IMR-90 (cell line): ENCODE measurements at regions not wholly inside any gene's neighbourhood (a gene's known extent, or its start where the extent isn't known, plus 50 kb on each side); places are given as distances from the start of the nearest gene placed in this dataset.

Experiments used
- ATAC-seq: fragments of 200-7000 bp; cut with Tn5 transposase; 2 replicates; pipeline ENCODE4 v1.9.1; 2020; ENCODE audit warnings: low read depth, mild to moderate bottlenecking, moderate library complexity
- BruUV-seq: library from RNA; stranded (reverse); fragments of 400-500 nt; replicated peaks from 2 replicates; lab custom pipeline; 2021; lab: Mats Ljungman, UMichigan
- CTCF ChIA-PET: fragments of 300-600 bp; formaldehyde crosslinking; extraction: SDS; loops from one replicate; lab custom pipeline; 2021; ENCODE audit warnings: antibody characterized with exemption; lab: Yijun Ruan, JAX
- POLR2A ChIA-PET: fragments of 300-600 bp; sonication (Branson Sonifier 250); formaldehyde crosslinking; loops from one replicate; lab custom pipeline; 2022; ENCODE audit warnings: antibody characterized with exemption; ENCODE audit not compliant: unreplicated experiment; lab: Charles Lee
- DNase-seq: peaks from one replicate; pipeline ENCODE4 v3.0.0; 2013
- H2AFZ ChIP-seq: replicated peaks from 2 replicates; pipeline ENCODE3; 2013; ENCODE audit warnings: low read length, mild to moderate bottlenecking; ENCODE audit not compliant: poor library complexity
- H2AK5ac ChIP-seq: 2 replicates; pipeline ENCODE4 v1.6.1; 2013; ENCODE audit warnings: low read depth, low read length, inconsistent platforms
- H2AK9ac ChIP-seq: replicated peaks from 2 replicates; pipeline ENCODE3; 2013; ENCODE audit warnings: mild to moderate bottlenecking, low read depth, low read length, moderate library complexity; ENCODE audit not compliant: poor library complexity
- H2BK120ac ChIP-seq: 2 replicates; pipeline ENCODE4 v1.6.1; 2013; ENCODE audit warnings: low read depth, low read length, inconsistent platforms
- H2BK15ac ChIP-seq: 3 replicates; pipeline ENCODE4 v1.6.1; 2013; ENCODE audit warnings: low read depth, low read length, inconsistent platforms
- H2BK20ac ChIP-seq: 2 replicates; pipeline ENCODE4 v1.6.1; 2013; ENCODE audit warnings: low read depth, mild to moderate bottlenecking, inconsistent platforms, low read length, moderate library complexity
- H2BK5ac ChIP-seq: 2 replicates; pipeline ENCODE4 v1.6.1; 2013; ENCODE audit warnings: mild to moderate bottlenecking, low read depth, low read length, inconsistent platforms; ENCODE audit not compliant: poor library complexity, severe bottlenecking
- H3K14ac ChIP-seq: replicated peaks from 2 replicates; pipeline ENCODE4 v1.6.1; 2013; ENCODE audit warnings: low read depth, low read length, inconsistent platforms
- H3K18ac ChIP-seq: 2 replicates; pipeline ENCODE4 v1.6.1; 2013; ENCODE audit warnings: low read depth, low read length, control low read depth
- H3K23ac ChIP-seq: 2 replicates; pipeline ENCODE4 v1.6.1; 2013; ENCODE audit warnings: low read depth, low read length, inconsistent platforms
- H3K27ac ChIP-seq: 2 replicates; pipeline ENCODE4 v1.5.1; 2013; ENCODE audit warnings: mild to moderate bottlenecking, control low read depth, low read length; ENCODE audit not compliant: insufficient read depth
- H3K27me3 ChIP-seq: 2 replicates; pipeline ENCODE4 v1.6.1; 2013; ENCODE audit warnings: low read length; ENCODE audit not compliant: control insufficient read depth, insufficient read depth
- H3K36me3 ChIP-seq: 2 replicates; pipeline ENCODE4 v1.6.1; 2013; ENCODE audit warnings: low read length, mixed read lengths; ENCODE audit not compliant: control insufficient read depth, insufficient read depth
- H3K4ac ChIP-seq: 2 replicates; pipeline ENCODE4 v1.6.1; 2013; ENCODE audit warnings: low read depth, low read length, inconsistent platforms
- H3K4me1 ChIP-seq: 2 replicates; pipeline ENCODE4 v1.6.1; 2013; ENCODE audit warnings: low read length, mixed read lengths; ENCODE audit not compliant: control insufficient read depth, insufficient read depth
- H3K4me2 ChIP-seq: 2 replicates; pipeline ENCODE4 v1.6.1; 2013; ENCODE audit warnings: low read depth, mild to moderate bottlenecking, control low read depth, low read length, moderate library complexity
- H3K4me3 ChIP-seq: 2 replicates; pipeline ENCODE4 v1.5.1; 2013; ENCODE audit warnings: low read depth, mild to moderate bottlenecking, control low read depth, low read length, moderate library complexity; ENCODE audit not compliant: insufficient read depth
- H3K56ac ChIP-seq: 2 replicates; pipeline ENCODE4 v1.6.1; 2013; ENCODE audit warnings: low read length, inconsistent platforms; ENCODE audit not compliant: insufficient read depth; ENCODE audit errors: extremely low read depth
- H3K79me1 ChIP-seq, 2 experiments: 2 replicates each; pipeline ENCODE4 v1.6.1; 2013; ENCODE audit warnings: low read length in 2 of 2, inconsistent platforms in 1 of 2, low read depth in 1 of 2
- H3K9ac ChIP-seq: 2 replicates; pipeline ENCODE4 v1.6.1; 2013; ENCODE audit warnings: low read depth, low read length, control low read depth
- H3K9me1 ChIP-seq: 2 replicates; pipeline ENCODE4 v1.6.1; 2013; ENCODE audit warnings: low read length, inconsistent platforms; ENCODE audit not compliant: insufficient read depth
- H3K9me3 ChIP-seq: 2 replicates; pipeline ENCODE4 v1.6.1; 2013; ENCODE audit warnings: low read length; ENCODE audit not compliant: control insufficient read depth, insufficient read depth
- H4K20me1 ChIP-seq: 2 replicates; pipeline ENCODE4 v1.6.1; 2013; ENCODE audit warnings: low read length, inconsistent platforms; ENCODE audit not compliant: insufficient read depth
- H4K5ac ChIP-seq: 2 replicates; pipeline ENCODE4 v1.6.1; 2013; ENCODE audit warnings: mild to moderate bottlenecking, low read depth, low read length, control low read depth
- H4K8ac ChIP-seq, 2 experiments: 2 replicates each; pipeline ENCODE4 v1.6.1; 2013; ENCODE audit warnings: low read depth in 2 of 2, low read length in 2 of 2, control low read depth in 1 of 2, inconsistent platforms in 1 of 2
- H4K91ac ChIP-seq: 2 replicates; pipeline ENCODE4 v1.6.1; 2013; ENCODE audit warnings: low read depth, low read length, inconsistent platforms; ENCODE audit not compliant: insufficient read depth
- BHLHE40 ChIP-seq: fragments of 150-350 bp; IDR thresholded peaks from 2 replicates; pipeline ENCODE4 v1.6.1; 2016; ENCODE audit warnings: mild to moderate bottlenecking, low read depth, low read length
- CHD1 ChIP-seq: IDR thresholded peaks from 2 replicates; pipeline ENCODE4 v1.6.1; 2012; ENCODE audit warnings: low read depth, low read length, improper control_type of control experiment
- FOS ChIP-seq: fragments of 150-350 bp; IDR thresholded peaks from 2 replicates; pipeline ENCODE4 v1.6.1; 2016; ENCODE audit warnings: low read depth, low read length
- MAFK ChIP-seq: IDR thresholded peaks from 2 replicates; pipeline ENCODE4 v1.6.1; 2012; ENCODE audit warnings: low read depth, low read length, improper control_type of control experiment
- MAZ ChIP-seq: IDR thresholded peaks from 2 replicates; pipeline ENCODE4 v1.6.1; 2012; ENCODE audit warnings: low read depth, mild to moderate bottlenecking, low read length, improper control_type of control experiment, moderate library complexity, borderline replicate concordance
- MXI1 ChIP-seq: IDR thresholded peaks from 2 replicates; pipeline ENCODE4 v1.6.1; 2012; ENCODE audit warnings: low read depth, mild to moderate bottlenecking, low read length, moderate library complexity, borderline replicate concordance
- NFE2L2 ChIP-seq: fragments of 150-350 bp; IDR thresholded peaks from 2 replicates; pipeline ENCODE4 v1.6.1; 2016; ENCODE audit warnings: low read depth, mild to moderate bottlenecking, low read length
- POLR2A ChIP-seq: IDR thresholded peaks from 2 replicates; pipeline ENCODE4 v1.6.1; 2012; ENCODE audit warnings: mild to moderate bottlenecking, low read depth, low read length
- RCOR1 ChIP-seq: IDR thresholded peaks from 2 replicates; pipeline ENCODE4 v1.6.1; 2012; ENCODE audit warnings: mild to moderate bottlenecking, low read length, improper control_type of control experiment; ENCODE audit not compliant: insufficient replicate concordance
- RFX5 ChIP-seq: IDR thresholded peaks from 2 replicates; pipeline ENCODE4 v1.8.0; 2012; ENCODE audit warnings: low read depth, mild to moderate bottlenecking, low read length, moderate library complexity
- SMC3 ChIP-seq: fragments of 150-350 bp; IDR thresholded peaks from 2 replicates; pipeline ENCODE4 v1.6.1; 2016; ENCODE audit warnings: low read depth, mild to moderate bottlenecking, antibody characterized with exemption, low read length, moderate library complexity
- WGBS, 2 experiments: methylation state at CpG; one replicate each; pipeline versions ENCODE4 v1.1.5 to v1.1.7; 2013; ENCODE audit warnings: missing lambda C conversion rate in 2 of 2; ENCODE audit not compliant: insufficient read length in 1 of 2; ENCODE audit errors: extremely low coverage in 2 of 2; 5-methylcytosine and 5-hydroxymethylcytosine counted together
- dilution Hi-C: fragments of 300-500 bp; cut with HindIII; formaldehyde crosslinking; loops from one replicate; pipeline ENCODE4 v1.14.3; 2018; ENCODE audit warnings: low sequenced_read_pairs; ENCODE audit not compliant: unreplicated experiment
- in situ Hi-C: fragments of 300-500 bp; cut with MboI; formaldehyde crosslinking; loops from 3 replicates; pipeline ENCODE4 v1.14.3; 2019; ENCODE audit warnings: low sequenced_read_pairs, inconsistent platforms, mixed read lengths
- intact Hi-C: fragments of 100-400 bp; cut with micrococcal nuclease; formaldehyde crosslinking; loops from 2 replicates; pipeline ENCODE4 v1.10.0; 2022
- TF ChIP-seq, protein P1 (sequence below): fragments of 150-350 bp; IDR thresholded peaks from 2 replicates; pipeline ENCODE4 v1.6.1; 2016; ENCODE audit warnings: low read depth, mild to moderate bottlenecking, low read length, moderate library complexity, borderline replicate concordance
- TF ChIP-seq, protein P2 (sequence below): conservative IDR thresholded peaks from 2 replicates; pipeline ENCODE4 v1.5.1; 2012; ENCODE audit warnings: mild to moderate bottlenecking, low read depth, low read length, improper control_type of control experiment

DNA sequence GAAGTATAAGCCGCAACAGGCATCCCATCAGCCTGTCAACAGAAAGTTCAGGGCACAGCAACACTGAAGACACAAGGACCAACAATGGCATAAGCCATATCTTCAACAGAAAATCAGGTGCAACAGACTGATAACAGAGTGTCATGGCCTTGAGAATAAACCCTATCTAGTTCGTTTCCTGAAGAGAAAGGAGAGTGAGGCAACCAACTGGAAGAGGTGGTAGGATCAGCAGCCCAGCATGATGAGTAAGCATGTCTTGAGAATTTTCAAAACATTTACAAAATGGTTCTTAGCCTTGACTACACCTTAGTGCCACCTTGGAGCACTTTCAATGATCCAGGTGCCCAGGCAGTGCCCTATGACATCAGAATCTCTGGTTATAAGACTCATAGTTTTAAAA, 290.2 kb upstream of the SEMA3C start:
- Histone ChIP-seq H3K23ac (no peak overlapping the region), H3K4me1 (peaks cover 3% of the 10 kb centered on the region; the same call in 1 of the 2 replicates), H3K4me2 (no peak overlapping the region), H4K8ac (no peak overlapping the region), H2BK120ac (no peak overlapping the region), H3K9ac (no peak overlapping the region), H3K14ac (no peak overlapping the region; the same call in 1 of the 2 replicates), H3K4me3 (no peak overlapping the region), H4K91ac (no peak overlapping the region), H3K36me3 (no peaks in the 10 kb centered on the region), H3K9me3 (no peaks in the 10 kb centered on the region), H3K9me1 (0 out of 2 replicates have a peak, but pooled peaks cover 3% of the 10 kb centered on the region), H3K4ac (no peak overlapping the region), H2BK15ac (no peak overlapping the region), H2AFZ (no peak overlapping the region), H3K79me1 (no peaks in the 10 kb centered on the region), H3K27ac (no peak overlapping the region), H3K56ac (no peak overlapping the region), H4K5ac (no peak overlapping the region), H4K20me1 (no peaks in the 10 kb centered on the region), H3K18ac (no peak overlapping the region), H2AK9ac (no peak overlapping the region), H2BK20ac (no peak overlapping the region), H2BK5ac (no peak overlapping the region), H2AK5ac (no peak overlapping the region), H3K27me3 (no peaks in the 10 kb centered on the region)
- ChIA-PET CTCF (no interaction called here), POLR2A (no interaction called here)
- dilution Hi-C loops (no loop called here), intact Hi-C loops (no loop called here), in situ Hi-C loops (no loop called here)
- WGBS, 2 experiments: no CpG with 5 or more reads among the region's 2 CpGs
- ATAC-seq: no peak
- DNase-seq: peak; percentile 8
- TF ChIP-seq RFX5 (no peak), SMC3 (no peak), MAZ (no peak), MAFK (no peak), BHLHE40 (no peak), POLR2A (no peak), MXI1 (no peak), RCOR1 (no peak), NFE2L2 (no peak), FOS (no peak), CHD1 (no peak)
- TF ChIP-seq, protein P1, sequence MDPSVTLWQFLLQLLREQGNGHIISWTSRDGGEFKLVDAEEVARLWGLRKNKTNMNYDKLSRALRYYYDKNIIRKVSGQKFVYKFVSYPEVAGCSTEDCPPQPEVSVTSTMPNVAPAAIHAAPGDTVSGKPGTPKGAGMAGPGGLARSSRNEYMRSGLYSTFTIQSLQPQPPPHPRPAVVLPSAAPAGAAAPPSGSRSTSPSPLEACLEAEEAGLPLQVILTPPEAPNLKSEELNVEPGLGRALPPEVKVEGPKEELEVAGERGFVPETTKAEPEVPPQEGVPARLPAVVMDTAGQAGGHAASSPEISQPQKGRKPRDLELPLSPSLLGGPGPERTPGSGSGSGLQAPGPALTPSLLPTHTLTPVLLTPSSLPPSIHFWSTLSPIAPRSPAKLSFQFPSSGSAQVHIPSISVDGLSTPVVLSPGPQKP: no peak
- TF ChIP-seq, protein P2, sequence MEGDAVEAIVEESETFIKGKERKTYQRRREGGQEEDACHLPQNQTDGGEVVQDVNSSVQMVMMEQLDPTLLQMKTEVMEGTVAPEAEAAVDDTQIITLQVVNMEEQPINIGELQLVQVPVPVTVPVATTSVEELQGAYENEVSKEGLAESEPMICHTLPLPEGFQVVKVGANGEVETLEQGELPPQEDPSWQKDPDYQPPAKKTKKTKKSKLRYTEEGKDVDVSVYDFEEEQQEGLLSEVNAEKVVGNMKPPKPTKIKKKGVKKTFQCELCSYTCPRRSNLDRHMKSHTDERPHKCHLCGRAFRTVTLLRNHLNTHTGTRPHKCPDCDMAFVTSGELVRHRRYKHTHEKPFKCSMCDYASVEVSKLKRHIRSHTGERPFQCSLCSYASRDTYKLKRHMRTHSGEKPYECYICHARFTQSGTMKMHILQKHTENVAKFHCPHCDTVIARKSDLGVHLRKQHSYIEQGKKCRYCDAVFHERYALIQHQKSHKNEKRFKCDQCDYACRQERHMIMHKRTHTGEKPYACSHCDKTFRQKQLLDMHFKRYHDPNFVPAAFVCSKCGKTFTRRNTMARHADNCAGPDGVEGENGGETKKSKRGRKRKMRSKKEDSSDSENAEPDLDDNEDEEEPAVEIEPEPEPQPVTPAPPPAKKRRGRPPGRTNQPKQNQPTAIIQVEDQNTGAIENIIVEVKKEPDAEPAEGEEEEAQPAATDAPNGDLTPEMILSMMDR: no peak
- no TSS peak for BruUV-seq
